Transverse colon (tissue), 4 donors: ENCODE measurements at regions not wholly inside any gene's neighbourhood (a gene's known extent, or its start where the extent isn't known, plus 50 kb on each side); places are given as distances from the start of the nearest gene placed in this dataset.

ENCODE experiments used
- DNase-seq: peaks from one replicate; pipeline ENCODE4 v3.0.0-alpha.2; 2019
- H3K27ac ChIP-seq, 4 donors: fragments of 200-600 bp; sonication (generic); 2 replicates each; pipeline ENCODE4 v1.5.1; 2016 to 2018; ENCODE audit warnings: inconsistent platforms in 4 of 4
- H3K27me3 ChIP-seq: fragments of 200-600 bp; sonication (generic); 2 replicates; pipeline ENCODE4 v1.5.1; 2017; ENCODE audit warnings: inconsistent platforms
- H3K36me3 ChIP-seq, 4 donors: fragments of 200-600 bp; sonication (generic); 2 replicates each; pipeline ENCODE4 v1.5.1; 2017 to 2019; ENCODE audit warnings: inconsistent platforms in 4 of 4
- H3K4me1 ChIP-seq, 4 donors: fragments of 200-600 bp; sonication (generic); 2 replicates each; pipeline ENCODE4 v1.5.1; 2017 to 2020; ENCODE audit warnings: inconsistent platforms in 4 of 4
- H3K4me3 ChIP-seq, 4 donors: fragments of 200-600 bp; sonication (generic); 1 replicate in 1 of 4; 2 replicates in 3 of 4; pipeline versions ENCODE4 v1.5.1 to v1.6.1; 2017 to 2019; ENCODE audit warnings: inconsistent platforms in 4 of 4
- H3K9me3 ChIP-seq, 2 donors: fragments of 200-600 bp; sonication (generic); 2 replicates each; pipeline ENCODE4 v1.5.1; 2017 to 2019; ENCODE audit warnings: inconsistent platforms in 2 of 2
- CTCF ChIP-seq, 5 experiments: fragments of 200-600 bp in 3 of 5; fragments of 450-650 bp in 2 of 5; sonication (generic) in 3 of 5; IDR thresholded peaks; 1 replicate in 2 of 5; 2 replicates in 3 of 5; pipeline ENCODE4 v1.5.1; 2016 to 2017; ENCODE audit warnings: antibody characterized with exemption in 5 of 5, inconsistent platforms in 3 of 5, mild to moderate bottlenecking in 2 of 5, moderate library complexity in 1 of 5
- EP300 ChIP-seq: sonication (generic); formaldehyde crosslinking; IDR thresholded peaks from one replicate; pipeline ENCODE4 v1.6.1; 2017; ENCODE audit warnings: antibody characterized with exemption, low read depth
- POLR2A ChIP-seq: fragments of 450-650 bp; IDR thresholded peaks from one replicate; pipeline ENCODE4 v1.6.1; 2016; ENCODE audit warnings: antibody characterized with exemption, mild to moderate bottlenecking, moderate library complexity
- POLR2AphosphoS5 ChIP-seq, 3 donors: sonication (generic); formaldehyde crosslinking; IDR thresholded peaks; one replicate each; pipeline ENCODE4 v1.6.1; 2016; ENCODE audit warnings: antibody characterized with exemption in 3 of 3
- WGBS, 2 donors: methylation state at CpG; one replicate each; pipeline ENCODE4 v1.1.5; 2018; ENCODE audit warnings: low coverage in 1 of 2; 5-methylcytosine and 5-hydroxymethylcytosine counted together
- in situ Hi-C, 4 donors: fragments of 200-750 bp; cut with MboI; loops; one replicate each; pipeline versions ENCODE4 v1.15.0 to v1.15.1; 2017; ENCODE audit warnings: low sequenced_read_pairs in 3 of 4, low pct_ligation_motif_present in 1 of 4, low pct_unique_long_range_greater_than_20kb in 1 of 4
- intact Hi-C: fragments of 100-400 bp; cut with DNase I; formaldehyde crosslinking; loops from one replicate; pipeline ENCODE4 v1.15.1; 2023; ENCODE audit warnings: low total_unique reads

GRCh38 chr16:65938083-65938482 lies 428.4 kb upstream of the CDH5 start:
- H3K4me1 ChIP-seq = no peaks in the 10 kb centered on the region
- DNase-seq = no peak
- no peaks in the 10 kb centered on the region for H3K9me3 ChIP-seq
- intact Hi-C loops (no loop called here), in situ Hi-C loops (no loop called here)
- TF ChIP-seq POLR2A = no peak
- no peak for TF ChIP-seq POLR2AphosphoS5 (IDR thresholded peaks at IDR 0.05)
- TF ChIP-seq EP300 = no peak
- TF ChIP-seq CTCF (IDR thresholded peaks at IDR 0.05) = no peak
- 83% methylated on average over 1 of the region's 1 CpG for WGBS, 2 donors
- no peak overlapping the region for H3K27ac ChIP-seq
- no peaks in the 10 kb centered on the region for H3K27me3 ChIP-seq
- H3K36me3 ChIP-seq = no peaks in the 10 kb centered on the region
- H3K4me3 ChIP-seq = no peak overlapping the region

DNA sequence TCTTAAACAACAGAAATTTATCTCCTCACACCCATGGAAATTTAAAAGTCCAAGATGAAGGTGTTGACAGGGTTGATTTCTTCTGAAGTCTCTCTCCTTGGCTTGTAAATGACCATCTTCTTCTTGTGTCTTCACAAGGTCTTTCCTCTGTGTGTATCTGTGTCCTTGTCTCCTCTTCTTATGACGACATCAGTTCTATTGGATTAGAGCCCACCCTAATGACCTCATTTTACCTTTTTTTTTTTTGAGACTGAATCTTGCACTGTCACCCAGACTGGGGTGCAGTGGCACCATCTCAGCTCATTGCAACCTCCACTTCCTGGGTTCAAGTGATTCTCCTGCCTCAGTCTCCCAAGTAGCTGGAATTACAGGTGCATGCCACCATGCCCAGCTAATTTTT lies 429.0 kb upstream of the CDH5 start:
- DNase-seq = no peak
- no peak overlapping the region for H3K27ac ChIP-seq
- in situ Hi-C loops = no loop called here
- H3K9me3 ChIP-seq = no peaks in the 10 kb centered on the region
- no peaks in the 10 kb centered on the region for H3K4me1 ChIP-seq
- no peaks in the 10 kb centered on the region for H3K36me3 ChIP-seq
- intact Hi-C loops = no loop called here
- TF ChIP-seq POLR2A = no peak
- TF ChIP-seq EP300 = no peak
- no peak for TF ChIP-seq POLR2AphosphoS5 (IDR thresholded peaks at IDR 0.05)
- TF ChIP-seq CTCF (IDR thresholded peaks at IDR 0.05) = no peak
- H3K4me3 ChIP-seq = no peak overlapping the region
- no peaks in the 10 kb centered on the region for H3K27me3 ChIP-seq
- WGBS, 2 donors = 73 to 77% methylated on average over 1 of the region's 1 CpG

- Histone ChIP-seq H3K9me3 (no peaks in the 10 kb centered on the region), H3K36me3 (no peaks in the 10 kb centered on the region), H3K27me3 (no peaks in the 10 kb centered on the region), H3K4me3 (no peak overlapping the region), H3K27ac (no peak overlapping the region), H3K4me1 (no peaks in the 10 kb centered on the region)
- in situ Hi-C loops = no loop called here
- 33 to 64% methylated on average over 1 to 2 of the region's 2 CpGs for WGBS, 2 donors
- TF ChIP-seq POLR2AphosphoS5 (IDR thresholded peaks at IDR 0.05) = no peak
- no peak for TF ChIP-seq EP300
- TF ChIP-seq CTCF (IDR thresholded peaks at IDR 0.05) = no peak
- TF ChIP-seq POLR2A = no peak
- intact Hi-C loops = no loop called here
- DNase-seq = no peak
Observed at GRCh38 chr16:65936096-65936495, 430.4 kb upstream of the CDH5 start.

DNA sequence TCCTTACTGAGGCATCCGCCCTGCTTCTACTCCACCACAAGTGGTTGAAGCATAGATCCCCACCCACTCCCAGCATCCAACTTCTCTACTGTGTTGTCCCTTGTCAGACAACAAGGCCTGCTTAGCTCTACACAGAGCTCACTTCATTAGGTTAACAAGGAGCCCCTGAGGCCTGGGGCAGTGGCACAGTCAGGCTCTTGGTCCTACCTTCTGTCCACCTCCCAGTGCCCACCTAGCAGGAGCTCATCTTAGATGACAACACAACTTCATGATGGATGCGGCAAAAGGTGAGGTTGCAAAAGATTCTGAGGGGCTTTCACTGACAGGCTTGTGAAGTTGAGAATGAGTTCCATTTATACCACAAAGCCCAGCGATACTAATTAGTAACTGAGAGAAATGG lies 432.0 kb upstream of the CDH5 start:
- Histone ChIP-seq H3K9me3 (peaks cover 0 to 5% of the 10 kb centered on the region in 2 donors), H3K36me3 (no peaks in the 10 kb centered on the region), H3K4me1 (no peaks in the 10 kb centered on the region), H3K27me3 (no peaks in the 10 kb centered on the region), H3K27ac (no peak overlapping the region), H3K4me3 (no peak overlapping the region)
- TF ChIP-seq POLR2AphosphoS5 (IDR thresholded peaks at IDR 0.05) (no peak), POLR2A (no peak), EP300 (no peak), CTCF (IDR thresholded peaks at IDR 0.05) (no peak)
- intact Hi-C loops = no loop called here
- 79 to 94% methylated on average over 1 to 3 of the region's 3 CpGs for WGBS, 2 donors
- in situ Hi-C loops = no loop called here
- DNase-seq = no peak
